ENCODE measurements at regions not wholly inside any gene's neighbourhood (a gene's known extent, or its start where the extent isn't known, plus 50 kb on each side); places are given as distances from the start of the nearest gene placed in this dataset.

- Histone ChIP-seq H3K27me3 (ENCODE audit: control insufficient read depth, insufficient read depth, low read length, poor library complexity, severe bottlenecking) (no peaks in the 10 kb centered on the region), H3K4me3 (ENCODE audit: low read length) (no peak overlapping the region), H3K27ac (ENCODE audit: low read depth, low read length) (no peak overlapping the region), H3K9me3 (ENCODE audit: control insufficient read depth, low read length) (no peaks in the 10 kb centered on the region), H3K9ac (ENCODE audit: extremely low read depth, low read length, poor library complexity, severe bottlenecking) (no peak overlapping the region), H3K36me3 (ENCODE audit: control insufficient read depth, insufficient read depth, low read length) (no peaks in the 10 kb centered on the region), H3K4me1 (ENCODE audit: control insufficient read depth, insufficient read depth, low read length) (no peaks in the 10 kb centered on the region)
- Mint-ChIP-seq H3K4me1 (no peaks in the 10 kb centered on the region), H3K27me3 (ENCODE audit: insufficient read depth) (no peaks in the 10 kb centered on the region), H3K36me3 (ENCODE audit: low read depth) (no peaks in the 10 kb centered on the region), H3K27ac (no peak overlapping the region), H3K9me3 (peaks cover 7% of the 10 kb centered on the region), H3K4me3 (no peak overlapping the region)
- WGBS, 2 experiments (ENCODE audit: insufficient coverage in 1 of 2, insufficient read length in 1 of 2) = 90 to 95% methylated on average over 2 of the region's 2 CpGs
- no peak for TF ChIP-seq CTCF (conservative IDR thresholded peaks at IDR 0.05)
- no peak for DNase-seq
Measured at GRCh38 chr13:97724450-97724849, 229.0 kb upstream of the IPO5 start.

- H3K4me3 ChIP-seq (ENCODE audit: low read length) = no peak overlapping the region
- no peak overlapping the region for H3K27ac ChIP-seq (ENCODE audit: low read depth, low read length)
- 80 to 90% methylated on average over 1 to 4 of the region's 4 CpGs for WGBS, 2 experiments (ENCODE audit: insufficient coverage in 1 of 2, insufficient read length in 1 of 2)
- H3K4me1 Mint-ChIP-seq = no peaks in the 10 kb centered on the region
- H3K9me3 Mint-ChIP-seq = peaks cover 18% of the 10 kb centered on the region
- H3K36me3 ChIP-seq (ENCODE audit: control insufficient read depth, insufficient read depth, low read length) = no peaks in the 10 kb centered on the region
- no peak overlapping the region for H3K27ac Mint-ChIP-seq
- no peak for DNase-seq
- H3K4me1 ChIP-seq (ENCODE audit: control insufficient read depth, insufficient read depth, low read length) = no peaks in the 10 kb centered on the region
- no peak for TF ChIP-seq CTCF (conservative IDR thresholded peaks at IDR 0.05)
- H3K9ac ChIP-seq (ENCODE audit: extremely low read depth, low read length, poor library complexity, severe bottlenecking) = no peak overlapping the region
- H3K4me3 Mint-ChIP-seq = no peak overlapping the region
- H3K27me3 ChIP-seq (ENCODE audit: control insufficient read depth, insufficient read depth, low read length, poor library complexity, severe bottlenecking) = no peaks in the 10 kb centered on the region
- H3K36me3 Mint-ChIP-seq (ENCODE audit: low read depth) = peaks cover 5% of the 10 kb centered on the region
- peaks cover 3% of the 10 kb centered on the region for H3K27me3 Mint-ChIP-seq (ENCODE audit: insufficient read depth)
- H3K9me3 ChIP-seq (ENCODE audit: control insufficient read depth, low read length) = peaks cover 8% of the 10 kb centered on the region
Measured at GRCh38 chr13:97726664-97727280, 226.7 kb upstream of the IPO5 start.

- H3K27me3 Mint-ChIP-seq (ENCODE audit: insufficient read depth) = peaks cover 3% of the 10 kb centered on the region
- H3K9me3 Mint-ChIP-seq = peaks cover 18% of the 10 kb centered on the region
- no peaks in the 10 kb centered on the region for H3K4me1 Mint-ChIP-seq
- 82 to 91% methylated on average over 4 of the region's 4 CpGs for WGBS, 2 experiments (ENCODE audit: insufficient coverage in 1 of 2, insufficient read length in 1 of 2)
- peaks cover 5% of the 10 kb centered on the region for H3K36me3 Mint-ChIP-seq (ENCODE audit: low read depth)
- peaks cover 8% of the 10 kb centered on the region for H3K9me3 ChIP-seq (ENCODE audit: control insufficient read depth, low read length)
- H3K27ac Mint-ChIP-seq = no peak overlapping the region
- H3K4me3 Mint-ChIP-seq = no peak overlapping the region
- DNase-seq = no peak
- H3K36me3 ChIP-seq (ENCODE audit: control insufficient read depth, insufficient read depth, low read length) = no peaks in the 10 kb centered on the region
- H3K4me1 ChIP-seq (ENCODE audit: control insufficient read depth, insufficient read depth, low read length) = no peaks in the 10 kb centered on the region
- no peak overlapping the region for H3K27ac ChIP-seq (ENCODE audit: low read depth, low read length)
- H3K9ac ChIP-seq (ENCODE audit: extremely low read depth, low read length, poor library complexity, severe bottlenecking) = no peak overlapping the region
- no peaks in the 10 kb centered on the region for H3K27me3 ChIP-seq (ENCODE audit: control insufficient read depth, insufficient read depth, low read length, poor library complexity, severe bottlenecking)
- TF ChIP-seq CTCF (conservative IDR thresholded peaks at IDR 0.05) = no peak
- H3K4me3 ChIP-seq (ENCODE audit: low read length) = no peak overlapping the region
Measured at GRCh38 chr13:97727991-97728390, 225.5 kb upstream of the IPO5 start.

Data from endodermal cell (in vitro differentiated cells).